ENCODE measurements at regions not wholly inside any gene's neighbourhood (a gene's known extent, or its start where the extent isn't known, plus 50 kb on each side); places are given as distances from the start of the nearest gene placed in this dataset.
"Not testable (repeated sequence)": the region's sequence is repeated elsewhere in the genome, so short reads cannot be mapped to it uniquely, and the experiment has no call there.

DNA sequence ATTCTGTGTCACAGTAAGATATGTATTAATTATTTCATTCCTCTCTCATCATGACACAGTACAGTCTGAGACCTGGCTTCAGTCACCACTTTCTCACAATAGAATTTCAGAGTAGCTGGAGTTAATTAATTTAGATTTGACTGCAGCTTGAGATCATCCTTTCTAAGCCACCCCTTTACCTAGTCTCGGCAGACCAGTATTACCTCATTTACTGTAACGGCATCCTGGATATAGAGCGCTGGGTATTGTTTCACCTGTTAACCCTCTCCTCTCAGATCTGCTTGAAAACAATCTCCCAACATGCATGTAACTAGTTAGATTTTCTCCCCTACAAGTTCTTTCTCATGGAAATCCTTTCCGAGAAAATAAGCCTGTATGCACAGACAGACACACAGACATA is 1057.5 kb downstream of the GATA3 start:
- no peak overlapping the region for H3K27ac ChIP-seq (ENCODE audit: low read depth in 1 of 2, low read length in 1 of 2)
- H3K27me3 ChIP-seq (ENCODE audit: control insufficient read depth in 2 of 2, insufficient read depth in 1 of 2, low read length in 1 of 2), result no peaks in the 10 kb centered on the region
- no peak for DNase-seq (ENCODE audit: low read depth in 6 of 9, low spot score in 9 of 9)
- H3K4me3 ChIP-seq (ENCODE audit: low read length in 2 of 2), result no peak overlapping the region
- H3K4me1 ChIP-seq (ENCODE audit: control insufficient read depth in 2 of 2, insufficient read depth in 2 of 2, low read length in 2 of 2), result no peaks in the 10 kb centered on the region
- H3K36me3 ChIP-seq (ENCODE audit: control insufficient read depth in 2 of 2, insufficient read depth in 2 of 2, low read length in 1 of 2), result no peaks in the 10 kb centered on the region
- WGBS, result 92% methylated on average over 4 of the region's 4 CpGs
- H3K9me3 ChIP-seq (ENCODE audit: control insufficient read depth in 2 of 2, insufficient read depth in 1 of 2, low read length in 1 of 2), result no peaks in the 10 kb centered on the region

DNA sequence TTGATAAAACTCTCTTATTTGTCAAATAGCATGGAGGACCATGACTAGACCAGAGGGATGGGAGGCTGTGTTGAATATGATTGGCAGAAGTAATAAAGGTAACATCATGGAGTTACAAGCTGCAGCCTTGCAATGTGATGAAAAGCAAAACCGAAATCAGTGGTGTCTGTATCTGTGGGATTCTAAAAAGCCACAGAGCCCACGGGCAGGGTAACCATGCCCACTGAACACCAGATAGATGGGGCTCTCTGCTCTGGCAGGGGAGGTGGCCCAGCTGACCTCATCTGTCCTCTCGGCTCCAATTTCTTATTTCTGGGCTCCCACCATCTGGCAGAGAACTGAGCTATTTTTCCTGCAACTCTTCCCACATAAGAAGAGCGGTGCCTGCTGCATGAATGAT is 1072.2 kb downstream of the GATA3 start:
- Histone ChIP-seq H3K27me3 (ENCODE audit: control insufficient read depth in 2 of 2, insufficient read depth in 1 of 2, low read length in 1 of 2) (no peaks in the 10 kb centered on the region), H3K27ac (ENCODE audit: low read depth in 1 of 2, low read length in 1 of 2) (no peak overlapping the region)
- WGBS, result 79% methylated on average over 4 of the region's 4 CpGs

DNA sequence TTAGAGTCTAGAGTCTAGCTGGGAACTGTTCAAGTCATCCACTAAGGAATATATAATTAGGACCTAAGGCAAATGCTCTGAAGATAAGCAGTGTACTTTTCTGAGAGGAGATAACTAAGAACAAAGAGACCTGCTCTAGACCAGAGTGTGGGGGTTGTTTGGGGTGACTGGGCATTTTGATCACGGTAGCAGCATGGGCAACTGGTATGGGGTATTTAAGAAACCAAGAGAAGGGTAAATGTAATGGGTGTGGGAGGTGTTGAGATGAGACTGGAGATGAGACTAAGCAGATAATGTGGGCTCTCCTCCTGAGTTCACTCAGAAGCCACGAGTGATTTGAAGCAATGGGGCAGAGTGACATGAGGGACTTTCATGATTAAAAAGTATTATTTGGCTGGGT is 1082.9 kb downstream of the GATA3 start:
- 87% methylated on average over 2 of the region's 2 CpGs for WGBS
- no peaks in the 10 kb centered on the region for H3K4me1 ChIP-seq (ENCODE audit: control insufficient read depth in 2 of 2, insufficient read depth in 2 of 2, low read length in 2 of 2)
- no peak for DNase-seq (ENCODE audit: low read depth in 6 of 9, low spot score in 9 of 9)
- H3K27me3 ChIP-seq (ENCODE audit: control insufficient read depth in 2 of 2, insufficient read depth in 1 of 2, low read length in 1 of 2), result no peaks in the 10 kb centered on the region
- no peaks in the 10 kb centered on the region for H3K36me3 ChIP-seq (ENCODE audit: control insufficient read depth in 2 of 2, insufficient read depth in 2 of 2, low read length in 1 of 2)
- no peak overlapping the region for H3K27ac ChIP-seq (ENCODE audit: low read depth in 1 of 2, low read length in 1 of 2)
- H3K4me3 ChIP-seq (ENCODE audit: low read length in 2 of 2), result no peak overlapping the region
- H3K9me3 ChIP-seq (ENCODE audit: control insufficient read depth in 2 of 2, insufficient read depth in 1 of 2, low read length in 1 of 2), result no peaks in the 10 kb centered on the region

More for the DNA sequence above, 1072.2 kb downstream of the GATA3 start:
- Histone ChIP-seq H3K4me1 (ENCODE audit: control insufficient read depth in 2 of 2, insufficient read depth in 2 of 2, low read length in 2 of 2) (no peaks in the 10 kb centered on the region), H3K9me3 (ENCODE audit: control insufficient read depth in 2 of 2, insufficient read depth in 1 of 2, low read length in 1 of 2) (no peaks in the 10 kb centered on the region), H3K4me3 (ENCODE audit: low read length in 2 of 2) (no peak overlapping the region), H3K36me3 (ENCODE audit: control insufficient read depth in 2 of 2, insufficient read depth in 2 of 2, low read length in 1 of 2) (no peaks in the 10 kb centered on the region)
- no peak for DNase-seq (ENCODE audit: low read depth in 6 of 9, low spot score in 9 of 9)

DNA sequence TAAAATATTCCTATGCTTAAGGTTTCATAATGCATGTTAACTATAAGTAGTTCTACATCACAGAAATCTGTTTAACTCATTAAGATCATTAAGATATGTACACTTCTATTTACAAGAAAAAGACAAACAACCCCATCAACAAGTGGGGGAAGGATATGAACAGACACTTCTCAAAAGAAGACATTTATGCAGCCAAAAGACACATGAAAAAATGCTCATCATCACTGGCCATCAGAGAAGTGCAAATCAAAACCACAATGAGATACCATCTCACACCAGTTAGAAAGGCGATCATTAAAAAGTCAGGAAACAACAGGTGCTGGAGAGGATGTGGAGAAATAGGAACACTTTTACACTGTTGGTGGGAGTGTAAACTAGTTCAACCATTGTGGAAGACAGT is 1084.3 kb downstream of the GATA3 start:
- 77% methylated on average over 1 of the region's 1 CpG for WGBS
- H3K36me3 ChIP-seq (ENCODE audit: control insufficient read depth in 2 of 2, insufficient read depth in 2 of 2, low read length in 1 of 2); H3K9me3 ChIP-seq (ENCODE audit: control insufficient read depth in 2 of 2, insufficient read depth in 1 of 2, low read length in 1 of 2); DNase-seq (ENCODE audit: low read depth in 6 of 9, low spot score in 9 of 9); H3K27me3 ChIP-seq (ENCODE audit: control insufficient read depth in 2 of 2, insufficient read depth in 1 of 2, low read length in 1 of 2); H3K4me1 ChIP-seq (ENCODE audit: control insufficient read depth in 2 of 2, insufficient read depth in 2 of 2, low read length in 2 of 2); H3K27ac ChIP-seq (ENCODE audit: low read depth in 1 of 2, low read length in 1 of 2); H3K4me3 ChIP-seq (ENCODE audit: low read length in 2 of 2): not testable (repeated sequence)

DNA sequence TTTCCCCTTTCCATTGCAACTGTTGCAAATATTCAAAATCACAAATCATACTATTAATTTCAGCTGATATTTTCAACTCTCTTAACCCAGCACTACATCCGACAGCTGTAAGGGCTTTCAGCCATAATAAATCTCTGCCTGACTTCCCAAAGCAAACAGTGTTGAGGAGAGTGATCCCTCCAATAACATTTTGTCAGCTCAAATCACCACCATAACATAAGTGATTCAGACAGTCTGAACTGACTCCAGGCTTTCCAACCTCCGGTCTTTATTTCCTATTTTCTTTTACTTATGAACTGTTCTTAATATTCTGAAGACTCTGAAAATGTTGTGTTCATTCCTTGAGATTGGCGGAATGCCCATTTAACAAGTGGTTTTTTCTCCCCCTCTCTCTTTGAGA is 1085.9 kb downstream of the GATA3 start:
- Histone ChIP-seq H3K27ac (ENCODE audit: low read depth in 1 of 2, low read length in 1 of 2) (no peak overlapping the region), H3K4me1 (ENCODE audit: control insufficient read depth in 2 of 2, insufficient read depth in 2 of 2, low read length in 2 of 2) (no peaks in the 10 kb centered on the region), H3K4me3 (ENCODE audit: low read length in 2 of 2) (no peak overlapping the region), H3K9me3 (ENCODE audit: control insufficient read depth in 2 of 2, insufficient read depth in 1 of 2, low read length in 1 of 2) (no peaks in the 10 kb centered on the region), H3K27me3 (ENCODE audit: control insufficient read depth in 2 of 2, insufficient read depth in 1 of 2, low read length in 1 of 2) (no peaks in the 10 kb centered on the region), H3K36me3 (ENCODE audit: control insufficient read depth in 2 of 2, insufficient read depth in 2 of 2, low read length in 1 of 2) (no peaks in the 10 kb centered on the region)
- 81% methylated on average over 3 of the region's 3 CpGs for WGBS
- no peak for DNase-seq (ENCODE audit: low read depth in 6 of 9, low spot score in 9 of 9)

DNA sequence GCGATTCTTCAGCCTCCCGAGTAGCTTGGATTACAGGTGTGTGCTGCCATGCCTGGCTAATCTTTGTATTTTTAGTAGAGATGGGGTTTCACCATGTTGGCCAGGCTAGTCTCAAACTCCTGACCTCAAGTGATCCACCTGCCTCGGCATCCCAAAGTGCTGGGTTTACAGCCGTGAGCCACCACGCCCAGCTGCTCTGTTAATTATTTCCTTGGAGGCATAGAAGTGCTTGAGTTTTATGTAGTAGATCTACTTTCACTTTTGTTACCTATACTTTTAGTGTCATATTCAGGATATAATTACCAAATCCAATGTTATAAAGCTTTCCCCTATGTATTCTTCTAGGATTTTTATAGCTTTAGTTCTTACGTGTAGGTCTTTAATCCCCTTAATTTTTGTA is 1093.0 kb downstream of the GATA3 start:
- Histone ChIP-seq H3K4me3 (ENCODE audit: low read length in 2 of 2) (no peak overlapping the region), H3K27ac (ENCODE audit: low read depth in 1 of 2, low read length in 1 of 2) (no peak overlapping the region), H3K9me3 (ENCODE audit: control insufficient read depth in 2 of 2, insufficient read depth in 1 of 2, low read length in 1 of 2) (no peaks in the 10 kb centered on the region), H3K36me3 (ENCODE audit: control insufficient read depth in 2 of 2, insufficient read depth in 2 of 2, low read length in 1 of 2) (no peaks in the 10 kb centered on the region), H3K27me3 (ENCODE audit: control insufficient read depth in 2 of 2, insufficient read depth in 1 of 2, low read length in 1 of 2) (no peaks in the 10 kb centered on the region), H3K4me1 (ENCODE audit: control insufficient read depth in 2 of 2, insufficient read depth in 2 of 2, low read length in 2 of 2) (no peaks in the 10 kb centered on the region)
- DNase-seq (ENCODE audit: low read depth in 6 of 9, low spot score in 9 of 9), result no peak
- 90% methylated on average over 6 of the region's 6 CpGs for WGBS

DNA sequence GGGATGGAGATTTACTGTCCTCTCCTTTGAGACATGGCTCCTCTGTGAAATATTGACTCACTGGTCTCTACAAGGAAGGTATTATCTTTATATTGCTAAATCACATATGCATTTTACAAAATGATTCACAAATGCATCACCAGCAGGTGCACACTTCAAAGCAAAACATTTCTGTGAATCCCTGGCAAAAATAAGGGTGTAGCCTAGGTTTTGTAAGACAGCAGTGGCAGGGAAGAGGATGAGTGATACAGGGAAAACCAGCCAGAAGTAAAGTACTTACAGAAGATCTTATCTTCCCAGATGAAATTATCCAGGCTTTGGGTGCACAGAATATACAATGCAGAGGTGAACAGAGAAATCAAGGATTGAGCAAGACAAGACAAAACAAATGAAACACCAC is 1094.6 kb downstream of the GATA3 start:
- DNase-seq (ENCODE audit: low read depth in 6 of 9, low spot score in 9 of 9), result no peak
- Histone ChIP-seq H3K27ac (ENCODE audit: low read depth in 1 of 2, low read length in 1 of 2) (no peak overlapping the region), H3K4me1 (ENCODE audit: control insufficient read depth in 2 of 2, insufficient read depth in 2 of 2, low read length in 2 of 2) (no peaks in the 10 kb centered on the region), H3K36me3 (ENCODE audit: control insufficient read depth in 2 of 2, insufficient read depth in 2 of 2, low read length in 1 of 2) (no peaks in the 10 kb centered on the region), H3K4me3 (ENCODE audit: low read length in 2 of 2) (no peak overlapping the region), H3K27me3 (ENCODE audit: control insufficient read depth in 2 of 2, insufficient read depth in 1 of 2, low read length in 1 of 2) (no peaks in the 10 kb centered on the region), H3K9me3 (ENCODE audit: control insufficient read depth in 2 of 2, insufficient read depth in 1 of 2, low read length in 1 of 2) (no peaks in the 10 kb centered on the region)

DNA sequence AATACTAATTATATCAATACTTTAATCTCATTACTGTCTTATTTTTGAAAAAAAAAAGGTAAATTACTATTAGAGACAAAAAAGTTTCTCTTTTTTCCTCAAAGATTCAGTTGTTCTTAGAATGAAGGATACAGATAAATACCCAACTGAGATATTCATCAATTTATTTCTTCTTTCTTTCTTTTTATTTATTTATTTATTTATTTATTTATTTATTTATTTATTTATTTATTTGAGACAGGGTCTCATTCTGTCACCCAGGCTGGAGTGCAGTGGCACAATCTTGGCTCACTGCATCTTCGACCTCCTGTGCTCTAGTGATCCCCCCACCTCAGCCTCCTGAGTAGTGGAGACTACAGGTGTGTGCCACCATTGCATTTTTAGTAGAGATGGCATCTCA is 1098.6 kb downstream of the GATA3 start:
- 85% methylated on average over 1 of the region's 1 CpG for WGBS
- not testable (repeated sequence) for H3K4me1 ChIP-seq (ENCODE audit: control insufficient read depth in 2 of 2, insufficient read depth in 2 of 2, low read length in 2 of 2); H3K27me3 ChIP-seq (ENCODE audit: control insufficient read depth in 2 of 2, insufficient read depth in 1 of 2, low read length in 1 of 2); H3K9me3 ChIP-seq (ENCODE audit: control insufficient read depth in 2 of 2, insufficient read depth in 1 of 2, low read length in 1 of 2); DNase-seq (ENCODE audit: low read depth in 6 of 9, low spot score in 9 of 9); H3K36me3 ChIP-seq (ENCODE audit: control insufficient read depth in 2 of 2, insufficient read depth in 2 of 2, low read length in 1 of 2); H3K27ac ChIP-seq (ENCODE audit: low read depth in 1 of 2, low read length in 1 of 2); H3K4me3 ChIP-seq (ENCODE audit: low read length in 2 of 2)

DNA sequence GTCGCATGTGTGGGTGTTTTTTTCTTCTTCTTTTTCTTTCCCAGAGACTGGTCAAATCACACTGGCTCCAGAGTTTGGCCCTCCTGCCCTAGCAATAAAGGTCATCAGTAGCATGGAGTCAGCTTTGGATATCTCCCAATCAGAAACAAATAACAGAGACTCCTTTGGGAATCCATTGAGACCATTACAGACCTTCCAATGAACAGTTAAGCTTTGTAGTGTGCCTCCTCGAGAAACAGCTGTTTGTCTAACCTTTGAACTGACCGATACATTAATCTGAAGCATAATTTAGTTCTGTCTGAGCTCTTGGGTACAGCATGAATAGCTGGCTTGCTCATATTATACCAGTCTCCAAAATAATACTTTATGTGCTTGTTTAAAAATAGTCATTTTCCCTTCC is 1103.2 kb downstream of the GATA3 start:
- no peaks in the 10 kb centered on the region for H3K27me3 ChIP-seq (ENCODE audit: control insufficient read depth in 2 of 2, insufficient read depth in 1 of 2, low read length in 1 of 2)
- DNase-seq (ENCODE audit: low read depth in 6 of 9, low spot score in 9 of 9), result no peak
- no peaks in the 10 kb centered on the region for H3K4me1 ChIP-seq (ENCODE audit: control insufficient read depth in 2 of 2, insufficient read depth in 2 of 2, low read length in 2 of 2)
- WGBS, result 91% methylated on average over 3 of the region's 3 CpGs
- H3K36me3 ChIP-seq (ENCODE audit: control insufficient read depth in 2 of 2, insufficient read depth in 2 of 2, low read length in 1 of 2), result no peaks in the 10 kb centered on the region
- H3K27ac ChIP-seq (ENCODE audit: low read depth in 1 of 2, low read length in 1 of 2), result no peak overlapping the region
- H3K4me3 ChIP-seq (ENCODE audit: low read length in 2 of 2), result no peak overlapping the region
- peaks cover 0 to 7% of the 10 kb centered on the region in 2 donors for H3K9me3 ChIP-seq (ENCODE audit: control insufficient read depth in 2 of 2, insufficient read depth in 1 of 2, low read length in 1 of 2)

DNA sequence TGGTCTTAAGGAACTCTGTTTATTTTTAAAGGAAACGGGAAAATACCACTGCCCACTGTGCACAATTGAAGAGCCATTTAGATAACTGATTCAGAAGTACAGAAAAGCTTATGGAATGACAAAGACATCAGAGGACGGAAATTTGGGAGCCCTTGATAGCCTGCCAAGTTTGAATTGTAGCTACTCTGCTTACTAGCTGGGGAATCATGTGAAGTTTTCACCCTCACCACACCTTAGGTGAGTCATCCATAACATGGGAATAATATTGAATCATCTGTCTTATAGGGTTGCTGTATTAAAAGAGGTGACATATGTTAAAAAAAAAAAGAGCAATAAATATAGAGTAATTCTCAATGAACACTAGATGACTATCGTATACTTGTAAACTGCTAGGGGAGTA is 1104.2 kb downstream of the GATA3 start:
- no peak overlapping the region for H3K27ac ChIP-seq (ENCODE audit: low read depth in 1 of 2, low read length in 1 of 2)
- 95% methylated on average over 3 of the region's 3 CpGs for WGBS

More for the DNA sequence above, 1104.2 kb downstream of the GATA3 start:
- DNase-seq (ENCODE audit: low read depth in 6 of 9, low spot score in 9 of 9), result no peak
- no peaks in the 10 kb centered on the region for H3K4me1 ChIP-seq (ENCODE audit: control insufficient read depth in 2 of 2, insufficient read depth in 2 of 2, low read length in 2 of 2)
- no peaks in the 10 kb centered on the region for H3K27me3 ChIP-seq (ENCODE audit: control insufficient read depth in 2 of 2, insufficient read depth in 1 of 2, low read length in 1 of 2)
- H3K36me3 ChIP-seq (ENCODE audit: control insufficient read depth in 2 of 2, insufficient read depth in 2 of 2, low read length in 1 of 2), result no peaks in the 10 kb centered on the region
- H3K9me3 ChIP-seq (ENCODE audit: control insufficient read depth in 2 of 2, insufficient read depth in 1 of 2, low read length in 1 of 2), result peaks cover 0 to 7% of the 10 kb centered on the region in 2 donors
- H3K4me3 ChIP-seq (ENCODE audit: low read length in 2 of 2), result no peak overlapping the region
